Upper lobe of left lung (tissue), 4 donors: ENCODE measurements at regions not wholly inside any gene's neighbourhood (a gene's known extent, or its start where the extent isn't known, plus 50 kb on each side); places are given as distances from the start of the nearest gene placed in this dataset.

Experiments used
- EP300 ChIP-seq, 4 donors: sonication (generic); formaldehyde crosslinking; IDR thresholded peaks; one replicate each; pipeline ENCODE4 v1.5.1; 2017; ENCODE audit warnings: antibody characterized with exemption in 4 of 4, control low read depth in 2 of 4
- POLR2A ChIP-seq, 4 donors: fragments of 450-650 bp; IDR thresholded peaks; one replicate each; pipeline ENCODE4 v1.5.1; 2016 to 2017; ENCODE audit warnings: antibody characterized with exemption in 4 of 4, mild to moderate bottlenecking in 2 of 4
- POLR2AphosphoS5 ChIP-seq, 2 donors: sonication (generic); formaldehyde crosslinking; IDR thresholded peaks; one replicate each; pipeline ENCODE4 v1.5.1; 2017; ENCODE audit warnings: antibody characterized with exemption in 2 of 2
- TF ChIP-seq, protein P1 (sequence below), 6 experiments: fragments of 450-650 bp in 4 of 6; fragments of 200-600 bp in 2 of 6; sonication (generic) in 2 of 6; IDR thresholded peaks; one replicate each; pipeline ENCODE4 v1.5.1; 2016 to 2019; ENCODE audit warnings: antibody characterized with exemption in 6 of 6

DNA sequence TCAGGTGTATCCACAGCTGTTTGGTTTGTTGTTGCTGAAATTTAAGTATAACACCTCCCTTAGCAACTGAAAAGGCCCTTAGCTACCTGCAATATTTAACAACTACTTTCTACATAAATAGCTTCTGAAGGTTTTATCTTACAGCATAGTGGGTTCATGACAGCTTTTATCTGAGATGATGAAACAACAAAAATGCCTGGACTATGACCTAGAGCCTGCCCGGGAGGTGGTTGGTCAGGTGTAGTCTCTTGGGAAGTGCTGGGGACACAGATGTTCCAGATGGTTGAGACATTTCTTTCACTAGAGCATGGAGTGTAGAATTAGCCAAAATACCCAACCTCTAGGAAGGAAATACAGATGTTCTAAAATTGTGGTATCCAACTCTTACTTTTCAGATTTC lies 705.4 kb downstream of the MAFB start:
- TF ChIP-seq, protein P1, sequence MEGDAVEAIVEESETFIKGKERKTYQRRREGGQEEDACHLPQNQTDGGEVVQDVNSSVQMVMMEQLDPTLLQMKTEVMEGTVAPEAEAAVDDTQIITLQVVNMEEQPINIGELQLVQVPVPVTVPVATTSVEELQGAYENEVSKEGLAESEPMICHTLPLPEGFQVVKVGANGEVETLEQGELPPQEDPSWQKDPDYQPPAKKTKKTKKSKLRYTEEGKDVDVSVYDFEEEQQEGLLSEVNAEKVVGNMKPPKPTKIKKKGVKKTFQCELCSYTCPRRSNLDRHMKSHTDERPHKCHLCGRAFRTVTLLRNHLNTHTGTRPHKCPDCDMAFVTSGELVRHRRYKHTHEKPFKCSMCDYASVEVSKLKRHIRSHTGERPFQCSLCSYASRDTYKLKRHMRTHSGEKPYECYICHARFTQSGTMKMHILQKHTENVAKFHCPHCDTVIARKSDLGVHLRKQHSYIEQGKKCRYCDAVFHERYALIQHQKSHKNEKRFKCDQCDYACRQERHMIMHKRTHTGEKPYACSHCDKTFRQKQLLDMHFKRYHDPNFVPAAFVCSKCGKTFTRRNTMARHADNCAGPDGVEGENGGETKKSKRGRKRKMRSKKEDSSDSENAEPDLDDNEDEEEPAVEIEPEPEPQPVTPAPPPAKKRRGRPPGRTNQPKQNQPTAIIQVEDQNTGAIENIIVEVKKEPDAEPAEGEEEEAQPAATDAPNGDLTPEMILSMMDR (IDR thresholded peaks at IDR 0.05) = no peak
- TF ChIP-seq EP300 (IDR thresholded peaks at IDR 0.05) = no peak
- no peak for TF ChIP-seq POLR2A (IDR thresholded peaks at IDR 0.05)
- no peak for TF ChIP-seq POLR2AphosphoS5 (IDR thresholded peaks at IDR 0.05)
